ENCODE measurements at regions not wholly inside any gene's neighbourhood (a gene's known extent, or its start where the extent isn't known, plus 50 kb on each side); places are given as distances from the start of the nearest gene placed in this dataset.
A peak's percentile ranks its signal among the peaks of the same experiment; 100 is the strongest.

- no peak for DNase-seq
These were observed 319.0 kb downstream of the KCNRG start for GRCh38 chr13:50334115-50334778.

DNA sequence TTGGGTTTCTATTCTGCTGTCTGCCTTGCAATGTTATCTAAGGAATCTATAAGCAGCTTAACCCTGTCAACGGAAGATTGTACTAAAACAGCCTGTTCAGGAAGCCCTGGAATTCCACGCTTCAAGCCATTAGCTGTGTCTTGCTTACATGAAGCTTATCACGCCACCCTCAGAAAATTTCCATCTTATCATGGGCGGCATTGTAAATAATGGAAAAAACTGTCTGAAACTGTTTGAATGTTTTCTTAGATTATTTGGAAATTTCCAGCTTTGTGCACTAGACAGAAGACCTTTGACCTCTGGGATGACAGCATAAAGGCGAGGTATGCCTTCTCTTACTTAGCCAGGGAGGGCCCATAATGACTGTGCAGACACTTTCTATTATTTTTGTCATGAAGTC, 319.7 kb downstream of the KCNRG start:
- DNase-seq, result no peak

- no peak for DNase-seq
These were observed 324.0 kb downstream of the KCNRG start for GRCh38 chr13:50339271-50339670.

DNA sequence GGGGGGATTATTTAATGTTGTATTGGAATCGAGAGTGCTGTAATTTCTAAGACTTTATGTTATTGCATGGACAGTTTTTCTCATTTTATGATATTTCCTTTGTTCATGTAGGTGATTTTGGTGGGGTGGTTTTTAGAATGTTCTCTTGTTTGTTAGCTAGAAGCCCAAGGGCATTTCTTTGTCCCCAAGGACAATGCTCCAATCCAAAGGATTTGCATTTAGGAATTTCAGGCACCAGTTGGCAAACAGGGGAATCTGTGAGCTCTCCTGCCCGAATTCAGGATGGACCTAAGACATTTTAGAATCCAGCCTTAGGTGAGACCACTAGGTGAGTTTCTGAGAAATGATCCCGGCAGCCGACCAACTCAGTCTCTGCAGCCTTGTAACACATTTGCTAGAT, 324.9 kb downstream of the KCNRG start:
- DNase-seq, result no peak

GRCh38 chr13:50340551-50341287, 325.5 kb downstream of the KCNRG start:
- DNase-seq, result no peak

- DNase-seq, result no peak
These were observed 326.3 kb downstream of the KCNRG start for GRCh38 chr13:50341526-50341925.

DNA sequence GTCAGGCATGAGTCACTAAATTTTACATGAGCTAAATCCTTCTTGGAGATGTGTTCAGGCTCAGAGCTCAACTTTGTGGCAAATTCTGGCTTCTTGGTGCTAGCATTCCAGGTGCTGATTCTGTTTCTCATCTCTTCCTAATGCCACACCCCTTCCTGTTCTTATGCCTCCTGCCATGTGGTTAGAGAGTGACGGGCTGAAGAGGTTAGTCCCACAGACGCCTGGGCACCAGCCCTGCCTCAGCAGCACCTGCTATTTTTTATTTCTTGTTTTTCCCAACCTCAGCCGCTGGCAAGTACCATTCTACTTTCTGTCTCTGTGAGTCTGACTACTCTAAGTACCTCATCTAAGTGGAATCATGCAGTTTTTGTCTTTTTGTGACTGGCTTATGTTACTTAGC, 329.5 kb downstream of the KCNRG start:
- DNase-seq, result no peak

DNA sequence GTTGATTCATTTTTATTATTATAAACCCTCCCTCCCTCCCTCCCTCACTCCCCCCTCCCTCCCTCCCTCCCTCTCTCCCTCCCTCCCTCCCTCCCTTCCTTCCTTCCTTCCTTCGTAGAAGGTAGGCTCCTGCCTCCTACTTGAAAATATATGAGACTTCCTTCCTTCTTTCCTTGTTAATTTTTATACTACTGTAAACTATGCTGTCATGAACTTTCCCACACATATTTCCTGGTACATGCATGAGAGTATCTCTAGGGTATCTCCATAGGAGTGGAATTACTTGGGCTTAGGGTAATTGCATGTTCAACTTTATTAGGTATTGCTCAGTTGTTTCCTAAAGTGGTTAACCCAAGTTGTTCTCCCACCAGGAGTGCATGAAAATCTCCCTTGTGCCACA, 330.6 kb downstream of the KCNRG start:
- DNase-seq, result no peak

GRCh38 chr13:50348371-50348770, 333.1 kb downstream of the KCNRG start:
- no peak for DNase-seq

GRCh38 chr13:50352720-50353480, 337.7 kb downstream of the KCNRG start:
- no peak for DNase-seq

GRCh38 chr13:50353651-50354415, 338.6 kb downstream of the KCNRG start:
- no peak for DNase-seq

- DNase-seq, result no peak
These were observed 340.6 kb downstream of the KCNRG start for GRCh38 chr13:50355797-50356196.

DNA sequence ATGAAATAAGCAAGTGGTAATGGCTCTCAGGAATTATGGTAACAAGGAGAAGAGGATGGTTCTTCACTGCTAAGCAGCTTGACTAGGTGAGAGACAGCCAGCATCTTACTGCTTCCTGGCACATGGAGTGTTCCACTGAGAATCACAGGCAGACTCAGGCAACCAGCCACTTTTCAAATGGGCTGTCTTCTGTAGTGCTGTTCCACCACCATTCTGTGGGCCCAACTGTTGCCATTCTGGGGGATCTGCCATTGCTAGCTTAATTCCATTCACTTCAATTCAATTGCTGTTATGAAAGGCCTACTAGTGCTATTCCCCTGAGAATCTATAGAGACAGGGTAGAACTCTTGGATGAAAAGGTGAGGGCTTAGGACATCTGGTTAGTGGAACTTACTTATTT, 341.9 kb downstream of the KCNRG start:
- DNase-seq, result no peak

GRCh38 chr13:50357586-50358118, 342.4 kb downstream of the KCNRG start:
- DNase-seq, result no peak

GRCh38 chr13:50358231-50359040, 343.2 kb downstream of the KCNRG start:
- DNase-seq, result no peak

GRCh38 chr13:50359041-50359367, 343.8 kb downstream of the KCNRG start:
- DNase-seq, result no peak

DNA sequence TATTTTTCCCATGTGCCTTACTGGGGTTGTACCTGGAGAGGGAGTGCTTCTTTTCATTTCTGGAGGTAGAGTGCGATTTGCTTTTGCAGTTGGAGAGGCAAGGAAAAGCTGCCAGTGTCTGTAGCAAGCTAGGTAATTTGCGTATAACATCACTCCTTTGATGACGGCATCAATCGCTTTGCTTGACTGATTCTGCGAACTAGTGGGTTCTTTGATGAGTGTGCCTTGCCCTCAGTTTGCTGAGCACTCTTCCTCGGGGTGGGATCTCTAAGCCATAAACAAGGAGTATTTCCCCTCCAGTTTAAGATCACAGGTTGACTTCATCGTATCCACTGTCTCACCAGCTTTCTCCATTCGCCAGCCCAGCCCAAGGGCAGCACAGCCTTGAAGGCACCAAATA, 344.5 kb downstream of the KCNRG start:
- DNase-seq, result no peak

GRCh38 chr13:50360637-50361036, 345.4 kb downstream of the KCNRG start:
- DNase-seq, result no peak

DNA sequence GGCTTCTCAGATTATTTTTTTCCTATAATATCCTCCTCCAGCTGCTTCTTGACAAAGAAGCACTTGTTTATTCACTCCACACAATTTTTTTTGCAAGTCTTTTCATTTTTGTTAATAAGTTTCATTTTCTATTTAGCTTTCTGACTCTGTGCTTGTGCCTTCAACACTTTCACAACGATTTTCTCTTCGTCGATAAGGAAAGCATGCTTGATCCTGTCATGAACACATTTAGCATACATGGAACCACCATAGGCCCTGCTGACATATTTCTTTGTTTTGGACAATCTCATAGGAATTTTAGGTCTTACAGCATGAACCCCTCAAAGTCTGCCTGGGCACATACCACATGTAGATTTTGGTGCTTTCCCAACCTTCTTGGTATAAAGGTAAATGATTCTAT, 346.0 kb downstream of the KCNRG start:
- no peak for DNase-seq

- peak; percentile 14 for DNase-seq
These were observed 350.5 kb downstream of the KCNRG start for GRCh38 chr13:50365408-50366391.
